ENCODE measurements at regions not wholly inside any gene's neighbourhood (a gene's known extent, or its start where the extent isn't known, plus 50 kb on each side); places are given as distances from the start of the nearest gene placed in this dataset.

DNA sequence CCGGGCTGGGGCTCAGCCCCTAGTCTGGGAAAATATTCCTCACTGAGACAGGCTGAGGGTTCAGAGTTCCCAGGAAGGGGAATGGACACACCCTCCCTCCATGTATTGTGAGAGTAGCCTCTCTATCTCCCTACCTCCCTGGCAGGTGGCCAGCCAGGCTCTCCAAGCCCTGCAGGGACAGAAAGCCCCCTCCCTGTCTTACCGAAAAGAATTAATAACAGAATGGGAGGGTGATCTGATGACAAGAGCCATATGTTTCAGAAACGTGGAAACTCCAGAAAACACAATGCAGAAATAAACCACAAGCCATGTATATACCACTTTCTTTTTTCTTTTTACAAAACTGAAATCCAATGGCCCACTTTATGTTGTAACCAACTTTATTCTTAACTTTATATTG is 140.0 kb downstream of the CHST1 start:
- FAIRE-seq (no peak), DNase-seq (ENCODE audit: low spot score in 2 of 2) (no peak)

DNA sequence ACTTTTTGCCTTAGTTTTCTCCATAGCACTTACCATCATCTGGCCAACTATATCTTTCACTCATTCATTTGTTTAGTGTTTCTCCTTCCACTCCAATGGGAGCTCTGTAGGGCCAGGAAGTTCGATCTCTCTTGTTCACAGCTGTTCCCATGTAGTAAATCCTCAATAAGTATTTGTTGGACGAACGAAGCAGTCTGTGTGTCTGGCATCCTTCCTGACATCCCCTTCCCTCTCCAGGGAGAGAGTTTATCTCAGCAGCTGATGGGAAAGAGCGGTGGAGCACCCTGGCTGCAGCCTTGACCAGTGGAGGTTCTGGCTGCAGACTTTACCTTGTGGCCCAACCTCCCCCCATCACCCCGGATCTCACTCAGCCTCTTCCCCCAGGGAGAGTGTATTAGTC is 141.7 kb downstream of the CHST1 start:
- no peak for DNase-seq (ENCODE audit: low spot score in 2 of 2)
- no peak for FAIRE-seq

DNA sequence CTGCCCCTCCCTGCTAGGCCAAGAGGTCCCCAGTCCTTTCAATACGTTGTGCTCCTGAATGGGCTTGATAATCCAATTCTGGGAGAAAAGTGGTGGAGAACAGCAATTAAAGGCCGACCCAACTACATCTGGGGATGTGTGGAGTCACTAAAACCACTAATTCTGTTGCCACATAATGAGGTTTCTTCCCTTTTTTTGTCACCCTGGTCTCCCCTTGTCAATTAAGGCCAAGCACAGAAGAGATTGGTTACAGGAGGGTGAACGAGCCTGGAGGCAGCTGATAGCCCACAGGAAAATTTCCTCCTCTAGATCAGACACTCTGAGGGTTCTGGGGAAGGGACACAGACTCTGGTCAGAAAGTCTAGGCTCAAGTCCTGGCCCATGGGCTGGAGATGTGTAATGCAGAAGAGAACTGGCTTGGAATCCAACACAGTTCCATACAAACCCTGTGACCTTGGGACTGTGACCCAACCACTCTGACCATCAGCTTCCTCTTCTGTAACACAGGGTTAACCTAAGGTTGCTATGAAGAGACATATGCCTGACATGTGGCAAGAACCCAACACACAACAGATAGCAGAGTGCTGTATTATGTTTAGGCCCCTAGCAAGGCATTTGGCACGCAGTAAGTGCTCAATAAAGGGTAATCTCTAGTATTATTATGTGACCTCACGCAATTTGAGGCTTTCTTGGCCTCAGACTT is 146.4 kb downstream of the CHST1 start:
- no peak for DNase-seq (ENCODE audit: low spot score in 2 of 2)
- no peak for FAIRE-seq

DNA sequence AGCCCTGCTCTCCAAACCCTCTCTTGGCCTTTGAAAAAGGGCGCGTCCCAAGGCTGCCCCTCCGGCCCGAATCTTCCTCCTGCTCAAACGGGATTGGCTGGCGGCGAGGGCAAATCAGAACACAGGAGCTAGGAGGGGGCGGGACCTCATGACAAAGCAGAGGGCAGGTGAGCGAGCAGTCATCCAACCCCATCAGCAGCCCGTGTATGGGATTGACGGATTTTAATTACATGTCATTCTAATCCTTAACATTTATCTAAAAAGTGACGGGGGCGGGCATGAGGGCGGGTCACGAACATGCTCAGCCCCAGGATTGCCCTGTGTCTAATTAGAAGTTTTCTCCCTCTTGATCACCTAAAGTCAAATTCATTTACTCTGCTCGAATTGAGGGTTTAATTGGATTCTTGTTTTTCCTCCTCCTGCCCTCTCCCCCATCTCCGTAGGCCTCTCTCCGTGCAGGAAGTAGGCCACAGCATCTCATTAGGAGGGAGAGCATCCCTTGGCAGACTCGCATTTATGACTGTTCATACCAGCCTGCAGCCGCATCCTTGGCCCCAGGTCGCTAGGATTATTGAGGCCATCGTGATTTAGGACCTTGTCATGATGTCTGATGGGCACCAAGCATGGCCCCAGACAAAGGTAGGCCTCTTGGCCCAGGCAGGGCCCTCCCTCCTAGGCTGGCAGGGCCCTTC is 147.1 kb downstream of the CHST1 start:
- DNase-seq (ENCODE audit: low spot score in 2 of 2) (no peak), FAIRE-seq (no peak)

DNA sequence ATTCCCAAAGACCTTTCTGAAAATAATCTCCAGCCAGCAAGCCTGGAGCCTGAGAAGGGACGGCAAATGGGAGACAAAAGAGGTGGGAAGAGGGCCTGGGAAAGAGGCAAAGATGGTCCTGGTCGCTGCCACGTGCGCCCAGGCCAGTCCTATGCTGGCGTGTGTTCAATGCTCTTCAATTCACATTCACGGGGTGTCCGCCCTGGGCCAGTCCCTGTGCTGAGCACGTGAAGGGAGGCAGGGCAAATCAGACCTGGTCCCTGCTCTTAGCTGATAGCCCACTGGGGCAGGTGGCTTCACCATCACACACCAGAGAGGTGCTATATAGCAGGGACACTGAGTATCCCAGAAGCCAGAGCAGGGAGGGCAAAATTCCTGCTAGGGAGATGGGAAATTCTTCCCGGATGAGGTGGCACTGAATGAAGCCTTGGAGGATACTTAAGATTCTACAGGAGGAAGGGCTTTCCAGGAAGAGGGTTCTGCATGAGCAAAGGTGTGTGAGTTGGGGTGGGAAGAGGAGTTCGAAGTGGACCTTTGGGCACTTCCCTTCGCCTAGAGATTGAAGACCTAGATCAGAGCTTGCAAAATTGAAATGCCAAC is 148.2 kb downstream of the CHST1 start:
- FAIRE-seq (no peak), DNase-seq (ENCODE audit: low spot score in 2 of 2) (no peak)

DNA sequence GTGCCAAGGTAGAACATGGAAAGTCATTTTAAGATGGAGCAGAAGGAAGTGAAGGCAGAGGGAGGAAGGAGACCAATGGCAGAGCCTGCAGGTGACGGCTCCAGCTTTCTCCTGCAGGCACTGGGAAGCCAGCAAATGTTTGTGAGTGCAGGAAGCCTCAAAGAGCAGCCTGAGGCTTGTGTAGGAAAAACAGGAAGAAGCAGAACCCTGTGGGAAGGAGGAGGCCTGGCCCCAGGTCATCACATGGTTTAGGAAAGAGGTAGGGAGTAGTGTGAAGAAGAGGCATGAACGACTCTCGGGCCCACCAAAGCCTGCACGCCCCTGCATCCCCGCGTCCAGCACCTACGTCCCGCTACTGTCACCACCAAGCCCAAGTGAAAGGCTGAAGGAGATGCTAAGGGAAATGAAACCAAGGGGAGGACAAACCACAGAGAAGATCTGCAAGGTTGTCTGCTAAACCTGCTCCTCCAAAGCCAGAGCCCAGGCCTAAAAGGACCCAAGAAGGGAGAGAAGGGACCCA is 151.5 kb downstream of the CHST1 start:
- no peak for FAIRE-seq
- DNase-seq (ENCODE audit: low spot score in 2 of 2), result no peak

DNA sequence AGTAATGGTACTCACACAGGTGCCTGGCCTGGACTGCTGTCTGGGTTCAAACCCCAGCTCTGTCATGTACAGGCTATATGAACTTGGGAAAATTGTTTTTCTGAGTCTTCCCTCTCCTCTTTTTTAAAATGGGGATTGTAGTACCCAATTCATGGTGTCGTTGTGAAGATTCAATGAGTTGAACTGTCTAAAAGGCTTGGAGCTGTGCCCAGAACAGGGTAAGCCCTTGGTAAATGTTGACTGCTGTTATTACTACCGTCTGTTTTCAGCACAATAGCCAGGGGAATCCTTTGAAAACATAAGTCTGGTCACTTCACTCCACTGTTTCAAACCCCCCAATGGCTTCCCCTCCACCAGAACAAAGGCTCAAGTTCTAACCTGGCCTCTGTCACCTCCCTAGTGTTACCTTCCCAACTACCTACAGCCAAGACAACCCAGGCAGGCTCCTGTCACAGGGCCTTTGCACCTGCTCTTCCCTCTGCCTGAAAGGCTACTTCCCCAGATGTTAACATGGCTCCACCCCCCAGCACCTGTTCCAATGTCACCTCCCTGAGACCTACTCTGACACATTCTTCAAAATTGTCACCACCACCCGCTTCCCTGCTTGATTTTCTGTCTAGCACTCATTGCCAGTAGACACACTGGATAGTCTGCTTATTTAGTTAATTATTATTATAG is 152.8 kb downstream of the CHST1 start:
- DNase-seq (ENCODE audit: low spot score in 2 of 2), result no peak
- FAIRE-seq, result no peak

DNA sequence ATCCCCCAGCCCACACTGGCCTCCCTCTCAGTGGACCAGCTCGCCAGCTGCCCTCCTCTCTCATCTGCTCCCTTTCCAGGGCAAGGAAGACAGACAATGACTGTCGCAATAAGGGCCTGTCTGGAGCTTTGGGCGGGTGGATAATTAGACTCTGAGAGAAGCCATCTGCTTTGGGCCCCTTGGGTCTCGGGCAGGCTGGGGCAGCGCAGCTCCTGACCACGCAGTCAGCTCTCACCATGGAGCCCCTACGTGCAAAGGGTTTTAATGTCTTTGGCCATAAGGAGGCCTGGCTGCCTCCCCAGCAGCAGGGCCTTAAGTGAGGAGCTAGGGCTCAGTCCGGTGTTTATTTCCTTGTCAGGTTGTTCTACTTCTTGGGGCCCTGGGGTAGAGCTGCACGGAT is 153.9 kb downstream of the CHST1 start:
- no peak for DNase-seq (ENCODE audit: low spot score in 2 of 2)
- no peak for FAIRE-seq

DNA sequence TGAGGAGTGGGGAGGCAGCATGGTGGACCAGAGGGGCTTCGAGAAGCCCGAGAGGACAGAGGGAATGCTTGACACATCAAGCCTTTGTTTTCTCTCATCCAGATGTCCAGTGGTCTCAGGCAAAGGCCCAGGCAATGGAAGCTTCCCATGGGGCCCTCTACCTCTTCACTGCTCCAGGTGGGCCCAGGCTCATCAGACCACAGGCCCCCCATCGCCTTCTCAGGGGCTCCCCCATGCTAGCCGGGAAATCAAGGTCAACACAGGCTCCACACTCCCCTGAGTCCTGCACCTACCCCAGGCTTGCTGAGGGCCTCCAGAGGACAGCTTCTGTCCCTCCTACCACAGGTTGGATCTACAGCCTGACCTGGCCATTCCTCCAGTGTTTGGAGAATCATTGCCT is 157.5 kb downstream of the CHST1 start:
- FAIRE-seq, result no peak
- DNase-seq (ENCODE audit: low spot score in 2 of 2), result no peak

DNA sequence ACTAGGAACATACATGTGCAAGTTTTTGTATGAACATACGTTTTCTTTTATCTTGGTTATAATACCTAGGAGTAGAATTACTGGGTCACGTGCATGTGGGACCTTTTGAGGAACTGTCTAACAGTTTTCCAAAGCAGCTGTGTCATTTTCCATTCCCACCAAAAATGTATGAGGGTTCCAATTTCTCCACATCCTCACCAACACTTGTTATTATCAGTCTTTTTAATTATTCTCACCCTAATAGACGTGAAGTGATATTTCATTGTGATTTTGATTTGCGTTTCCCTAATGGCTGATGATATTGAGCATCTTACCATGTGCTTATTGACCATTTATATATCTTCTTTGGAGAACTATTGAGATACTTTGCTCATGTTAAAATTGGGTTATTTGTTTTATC is 162.1 kb downstream of the CHST1 start:
- FAIRE-seq, result no peak
- no peak for DNase-seq (ENCODE audit: low spot score in 2 of 2)

DNA sequence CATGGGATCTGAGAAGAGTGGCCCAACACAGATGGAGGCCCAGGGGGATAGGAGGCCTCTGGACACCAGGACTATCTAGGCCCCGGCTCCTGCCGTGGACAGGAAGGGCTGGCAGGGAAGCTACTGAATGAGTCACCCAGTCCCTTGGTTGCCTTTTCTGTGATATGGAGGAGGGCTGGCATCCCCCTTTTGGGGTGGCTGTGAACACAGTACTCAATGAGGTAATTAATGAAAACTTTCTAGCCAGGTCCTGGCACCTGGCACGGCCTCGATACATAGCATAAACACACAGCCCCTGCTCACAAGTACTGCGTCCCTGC is 163.2 kb downstream of the CHST1 start:
- no peak for DNase-seq (ENCODE audit: low spot score in 2 of 2)
- FAIRE-seq, result no peak

DNA sequence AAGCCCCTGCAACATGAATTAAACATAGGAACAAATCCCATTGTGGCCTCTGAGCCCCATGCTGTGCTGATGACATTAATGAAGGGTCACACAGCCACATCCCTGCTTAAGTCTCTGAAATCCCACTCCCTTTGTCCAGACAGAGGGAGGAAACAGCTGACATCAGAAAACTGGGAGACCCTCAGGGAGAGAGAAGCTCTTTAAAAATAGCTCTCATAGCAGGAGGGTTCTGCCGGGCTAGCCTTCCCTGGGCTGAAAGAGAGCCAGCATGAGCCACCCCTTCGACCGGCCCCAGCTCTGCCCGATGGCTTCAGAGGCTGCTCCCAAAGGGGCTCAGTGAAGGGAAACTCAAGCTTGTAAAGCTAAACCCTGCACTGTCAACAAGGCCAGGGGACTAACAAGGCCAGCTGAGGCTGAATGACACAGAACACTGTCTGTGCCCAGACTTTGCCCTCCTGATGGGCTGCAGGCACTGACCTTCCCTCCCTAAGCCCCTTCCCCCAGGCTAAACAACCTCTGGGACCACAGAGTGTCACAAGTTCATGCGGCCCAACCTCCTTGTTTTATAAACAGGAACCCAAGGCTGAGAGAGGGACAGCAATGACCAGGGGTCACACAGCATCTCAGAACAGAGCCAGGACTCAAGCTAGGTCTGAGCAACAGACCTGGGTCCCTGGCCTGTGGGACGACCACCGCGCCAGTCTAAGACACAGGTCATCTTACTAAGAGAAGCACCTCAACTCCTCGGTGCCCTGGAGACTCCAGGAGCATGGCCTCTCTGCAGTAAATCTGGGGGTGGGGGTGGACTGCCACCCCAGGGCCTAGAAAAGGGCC is 163.8 kb downstream of the CHST1 start:
- no peak for FAIRE-seq

DNA sequence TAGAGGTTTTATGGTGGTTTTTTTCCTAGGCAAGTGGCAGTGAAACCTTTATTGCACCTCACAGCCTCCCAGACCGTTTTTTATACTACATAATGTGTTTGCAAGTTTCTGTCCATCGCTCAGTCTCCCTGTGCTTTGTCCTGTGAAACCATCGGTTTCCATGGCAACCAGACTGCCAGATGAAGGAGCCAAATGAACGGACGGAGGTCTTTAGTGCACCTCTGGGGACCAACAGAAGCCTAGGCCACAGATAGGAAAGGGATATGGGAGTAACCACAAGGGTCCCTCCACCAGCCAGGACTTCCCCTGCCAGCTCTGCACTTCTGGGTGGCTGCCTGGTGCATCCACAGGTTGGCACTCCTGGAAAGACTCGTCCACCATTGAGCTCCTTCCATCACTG is 165.0 kb downstream of the CHST1 start:
- no peak for DNase-seq (ENCODE audit: low spot score in 2 of 2)
- FAIRE-seq, result no peak

More for the DNA sequence above, 163.8 kb downstream of the CHST1 start:
- DNase-seq (ENCODE audit: low spot score in 2 of 2), result no peak

DNA sequence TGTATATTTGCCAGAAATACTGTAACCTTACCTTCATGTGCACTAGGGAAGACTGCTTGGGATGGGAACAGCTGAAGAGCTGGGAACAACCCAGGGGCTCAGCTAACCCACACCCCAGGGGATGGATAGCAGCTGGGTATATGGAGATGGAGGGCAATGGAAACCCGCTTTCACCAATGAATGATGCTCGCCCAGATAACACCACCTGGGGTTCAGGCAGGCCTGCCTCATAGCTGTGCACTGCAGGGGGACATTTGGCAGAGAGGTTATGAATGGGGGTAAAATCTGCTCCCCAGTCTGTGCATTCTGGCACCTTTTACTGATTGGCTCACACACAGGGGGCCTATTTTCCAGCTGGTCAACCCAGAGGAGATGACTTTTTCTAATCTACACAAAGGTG is 170.7 kb downstream of the CHST1 start:
- DNase-seq (ENCODE audit: low spot score in 2 of 2) (no peak), FAIRE-seq (no peak)

DNA sequence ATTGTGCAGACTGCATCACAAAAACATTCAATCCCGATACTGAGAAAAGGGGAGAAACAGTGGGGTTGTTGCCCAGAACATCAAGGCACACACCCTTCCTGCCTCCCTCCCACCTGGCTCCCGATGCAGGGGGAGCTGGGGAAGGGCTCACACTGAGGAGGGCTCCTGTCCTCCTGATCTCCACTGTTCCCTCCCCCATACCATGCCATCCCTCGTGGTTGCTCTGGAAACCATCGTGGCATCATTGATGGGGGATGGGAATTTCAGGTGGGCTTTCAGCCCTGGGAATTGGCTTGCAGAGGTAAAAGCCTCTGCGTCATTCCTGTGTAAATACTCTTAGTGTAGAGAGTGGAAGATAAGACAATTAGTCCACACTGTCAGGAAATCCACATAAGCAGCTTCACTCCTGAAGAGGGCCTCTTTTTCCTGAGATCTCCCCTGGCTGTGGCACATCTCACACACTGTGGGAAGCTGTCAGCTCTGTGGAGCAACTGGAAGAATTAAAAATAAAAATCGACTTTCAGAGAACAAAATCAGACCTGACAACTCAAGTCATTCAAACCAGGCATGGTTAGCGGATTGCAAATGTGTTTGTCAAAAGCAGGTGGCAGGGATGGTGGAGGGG is 176.0 kb downstream of the CHST1 start:
- DNase-seq (ENCODE audit: low spot score in 2 of 2), result no peak
- FAIRE-seq, result no peak

DNA sequence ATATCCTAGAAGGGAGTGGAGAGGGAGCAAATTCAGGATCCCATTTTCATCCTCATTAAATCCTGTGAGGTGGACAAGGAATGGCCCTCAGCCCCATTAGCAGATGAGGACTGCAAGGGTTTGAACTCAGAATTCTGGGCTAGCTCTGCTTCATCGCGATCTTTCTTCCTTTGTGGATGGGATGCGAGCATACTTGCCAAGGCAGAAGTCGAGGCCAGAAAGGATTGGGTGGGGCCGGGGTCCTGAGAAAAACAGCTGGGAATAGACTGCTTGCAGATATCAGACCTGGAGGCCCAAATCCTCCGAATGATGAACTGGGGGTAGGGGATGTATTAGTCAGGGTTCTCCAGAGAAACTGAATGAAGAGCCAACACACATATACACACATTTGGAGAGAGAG is 179.0 kb downstream of the CHST1 start:
- FAIRE-seq (no peak), DNase-seq (ENCODE audit: low spot score in 2 of 2) (no peak)

DNA sequence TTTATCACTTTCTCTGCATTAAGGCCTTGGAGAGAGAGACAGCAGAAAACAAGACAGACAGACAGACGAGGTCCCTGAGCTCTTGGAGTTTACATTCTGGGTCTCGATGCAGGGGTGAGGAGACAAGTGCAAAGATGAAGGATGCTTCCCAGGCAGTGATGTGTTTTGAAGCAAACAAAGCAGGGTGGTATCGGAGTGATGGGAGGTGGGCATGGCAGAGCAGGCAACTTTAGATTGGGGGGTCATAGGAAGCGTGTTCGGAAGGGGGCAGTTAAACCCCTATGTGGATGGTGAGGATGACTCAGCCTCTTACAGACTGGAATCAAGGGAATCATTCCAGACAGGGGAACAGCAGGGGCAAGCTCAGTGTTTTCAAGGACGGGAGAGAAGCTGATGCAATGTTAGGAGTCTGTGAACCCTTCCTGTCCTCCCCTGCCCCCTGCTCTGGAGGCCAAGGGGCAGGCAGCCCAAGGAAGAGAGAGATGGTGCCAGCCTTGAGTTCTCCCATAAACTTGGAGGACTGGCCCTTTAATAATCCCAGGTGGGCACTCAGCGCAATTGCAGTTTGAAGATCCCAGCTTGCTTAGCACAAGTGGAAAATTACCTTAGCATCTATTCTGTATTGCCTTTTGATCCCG is 180.2 kb downstream of the CHST1 start:
- no peak for DNase-seq (ENCODE audit: low spot score in 2 of 2)
- no peak for FAIRE-seq

DNA sequence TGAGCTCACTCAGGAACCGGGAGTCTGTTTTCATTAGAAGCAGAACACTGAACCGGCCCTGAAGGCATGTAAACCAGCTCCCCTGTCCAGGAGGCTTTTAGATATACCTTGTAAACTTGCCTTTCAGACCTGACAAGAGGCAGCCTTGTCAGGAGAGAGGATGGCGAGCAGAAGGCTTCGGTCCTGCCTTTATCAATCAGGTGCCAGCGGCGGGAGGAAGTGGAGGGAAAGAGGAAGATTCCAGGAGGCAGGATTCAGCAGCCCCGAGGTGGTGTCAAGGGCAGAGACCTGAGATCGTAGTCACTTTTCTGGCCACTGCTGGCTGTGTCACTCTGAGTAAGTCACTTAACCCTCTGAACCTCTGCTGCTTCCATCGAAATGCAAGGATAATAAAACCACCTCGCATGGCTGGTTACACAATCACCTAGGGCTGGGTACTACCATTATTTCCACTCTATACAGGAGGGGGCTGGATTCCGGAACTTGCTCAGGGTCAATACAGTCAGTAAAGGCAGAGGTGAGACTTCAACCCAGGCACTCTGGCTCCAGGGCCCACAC is 181.0 kb downstream of the CHST1 start:
- FAIRE-seq (no peak), DNase-seq (ENCODE audit: low spot score in 2 of 2) (no peak)

DNA sequence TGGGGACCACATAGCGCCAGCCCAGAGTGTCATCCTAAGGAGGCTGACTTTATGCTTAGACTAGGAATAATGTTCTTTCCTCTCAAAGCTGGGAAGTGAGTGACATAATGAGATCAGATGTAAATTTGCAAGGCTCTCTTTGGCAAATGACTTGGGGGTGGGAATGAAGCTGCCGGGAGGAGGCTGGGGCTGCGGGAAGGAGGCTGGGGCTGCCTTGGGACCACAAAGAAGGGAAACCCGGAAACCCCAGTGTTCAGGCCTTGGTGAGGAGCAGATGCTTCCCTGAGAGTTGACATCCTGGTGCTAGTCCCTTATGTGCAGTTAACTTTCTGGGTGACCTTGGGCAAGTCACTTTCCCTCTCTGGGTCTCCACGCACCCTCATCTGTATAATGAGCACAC is 182.0 kb downstream of the CHST1 start:
- no peak for FAIRE-seq
- no peak for DNase-seq (ENCODE audit: low spot score in 2 of 2)
